IMR-90 (cell line): ENCODE measurements at regions not wholly inside any gene's neighbourhood (a gene's known extent, or its start where the extent isn't known, plus 50 kb on each side); places are given as distances from the start of the nearest gene placed in this dataset.
A peak's percentile ranks its signal among the peaks of the same experiment; 100 is the strongest.

Experiments
- ATAC-seq: fragments of 200-7000 bp; cut with Tn5 transposase; 2 replicates; pipeline ENCODE4 v1.9.1; 2020; ENCODE audit warnings: low read depth, mild to moderate bottlenecking, moderate library complexity
- BruUV-seq: library from RNA; stranded (reverse); fragments of 400-500 nt; replicated peaks from 2 replicates; lab custom pipeline; 2021; lab: Mats Ljungman, UMichigan
- CTCF ChIA-PET: fragments of 300-600 bp; formaldehyde crosslinking; extraction: SDS; loops from one replicate; lab custom pipeline; 2021; ENCODE audit warnings: antibody characterized with exemption; lab: Yijun Ruan, JAX
- POLR2A ChIA-PET: fragments of 300-600 bp; sonication (Branson Sonifier 250); formaldehyde crosslinking; loops from one replicate; lab custom pipeline; 2022; ENCODE audit warnings: antibody characterized with exemption; ENCODE audit not compliant: unreplicated experiment; lab: Charles Lee
- DNase-seq: peaks from one replicate; pipeline ENCODE4 v3.0.0; 2013
- H2AFZ ChIP-seq: replicated peaks from 2 replicates; pipeline ENCODE3; 2013; ENCODE audit warnings: low read length, mild to moderate bottlenecking; ENCODE audit not compliant: poor library complexity
- H2AK5ac ChIP-seq: 2 replicates; pipeline ENCODE4 v1.6.1; 2013; ENCODE audit warnings: low read depth, low read length, inconsistent platforms
- H2AK9ac ChIP-seq: replicated peaks from 2 replicates; pipeline ENCODE3; 2013; ENCODE audit warnings: mild to moderate bottlenecking, low read depth, low read length, moderate library complexity; ENCODE audit not compliant: poor library complexity
- H2BK120ac ChIP-seq: 2 replicates; pipeline ENCODE4 v1.6.1; 2013; ENCODE audit warnings: low read depth, low read length, inconsistent platforms
- H2BK15ac ChIP-seq: 3 replicates; pipeline ENCODE4 v1.6.1; 2013; ENCODE audit warnings: low read depth, low read length, inconsistent platforms
- H2BK20ac ChIP-seq: 2 replicates; pipeline ENCODE4 v1.6.1; 2013; ENCODE audit warnings: low read depth, mild to moderate bottlenecking, inconsistent platforms, low read length, moderate library complexity
- H2BK5ac ChIP-seq: 2 replicates; pipeline ENCODE4 v1.6.1; 2013; ENCODE audit warnings: mild to moderate bottlenecking, low read depth, low read length, inconsistent platforms; ENCODE audit not compliant: poor library complexity, severe bottlenecking
- H3K14ac ChIP-seq: replicated peaks from 2 replicates; pipeline ENCODE4 v1.6.1; 2013; ENCODE audit warnings: low read depth, low read length, inconsistent platforms
- H3K18ac ChIP-seq: 2 replicates; pipeline ENCODE4 v1.6.1; 2013; ENCODE audit warnings: low read depth, low read length, control low read depth
- H3K23ac ChIP-seq: 2 replicates; pipeline ENCODE4 v1.6.1; 2013; ENCODE audit warnings: low read depth, low read length, inconsistent platforms
- H3K27ac ChIP-seq: 2 replicates; pipeline ENCODE4 v1.5.1; 2013; ENCODE audit warnings: mild to moderate bottlenecking, control low read depth, low read length; ENCODE audit not compliant: insufficient read depth
- H3K27me3 ChIP-seq: 2 replicates; pipeline ENCODE4 v1.6.1; 2013; ENCODE audit warnings: low read length; ENCODE audit not compliant: control insufficient read depth, insufficient read depth
- H3K36me3 ChIP-seq: 2 replicates; pipeline ENCODE4 v1.6.1; 2013; ENCODE audit warnings: low read length, mixed read lengths; ENCODE audit not compliant: control insufficient read depth, insufficient read depth
- H3K4ac ChIP-seq: 2 replicates; pipeline ENCODE4 v1.6.1; 2013; ENCODE audit warnings: low read depth, low read length, inconsistent platforms
- H3K4me1 ChIP-seq: 2 replicates; pipeline ENCODE4 v1.6.1; 2013; ENCODE audit warnings: low read length, mixed read lengths; ENCODE audit not compliant: control insufficient read depth, insufficient read depth
- H3K4me2 ChIP-seq: 2 replicates; pipeline ENCODE4 v1.6.1; 2013; ENCODE audit warnings: low read depth, mild to moderate bottlenecking, control low read depth, low read length, moderate library complexity
- H3K4me3 ChIP-seq: 2 replicates; pipeline ENCODE4 v1.5.1; 2013; ENCODE audit warnings: low read depth, mild to moderate bottlenecking, control low read depth, low read length, moderate library complexity; ENCODE audit not compliant: insufficient read depth
- H3K56ac ChIP-seq: 2 replicates; pipeline ENCODE4 v1.6.1; 2013; ENCODE audit warnings: low read length, inconsistent platforms; ENCODE audit not compliant: insufficient read depth; ENCODE audit errors: extremely low read depth
- H3K79me1 ChIP-seq, 2 experiments: 2 replicates each; pipeline ENCODE4 v1.6.1; 2013; ENCODE audit warnings: low read length in 2 of 2, inconsistent platforms in 1 of 2, low read depth in 1 of 2
- H3K9ac ChIP-seq: 2 replicates; pipeline ENCODE4 v1.6.1; 2013; ENCODE audit warnings: low read depth, low read length, control low read depth
- H3K9me1 ChIP-seq: 2 replicates; pipeline ENCODE4 v1.6.1; 2013; ENCODE audit warnings: low read length, inconsistent platforms; ENCODE audit not compliant: insufficient read depth
- H3K9me3 ChIP-seq: 2 replicates; pipeline ENCODE4 v1.6.1; 2013; ENCODE audit warnings: low read length; ENCODE audit not compliant: control insufficient read depth, insufficient read depth
- H4K20me1 ChIP-seq: 2 replicates; pipeline ENCODE4 v1.6.1; 2013; ENCODE audit warnings: low read length, inconsistent platforms; ENCODE audit not compliant: insufficient read depth
- H4K5ac ChIP-seq: 2 replicates; pipeline ENCODE4 v1.6.1; 2013; ENCODE audit warnings: mild to moderate bottlenecking, low read depth, low read length, control low read depth
- H4K8ac ChIP-seq, 2 experiments: 2 replicates each; pipeline ENCODE4 v1.6.1; 2013; ENCODE audit warnings: low read depth in 2 of 2, low read length in 2 of 2, control low read depth in 1 of 2, inconsistent platforms in 1 of 2
- H4K91ac ChIP-seq: 2 replicates; pipeline ENCODE4 v1.6.1; 2013; ENCODE audit warnings: low read depth, low read length, inconsistent platforms; ENCODE audit not compliant: insufficient read depth
- ELK1 ChIP-seq: fragments of 150-350 bp; IDR thresholded peaks from 2 replicates; pipeline ENCODE4 v1.6.1; 2016; ENCODE audit warnings: low read depth, mild to moderate bottlenecking, low read length, moderate library complexity, borderline replicate concordance
- MAFK ChIP-seq: IDR thresholded peaks from 2 replicates; pipeline ENCODE4 v1.6.1; 2012; ENCODE audit warnings: low read depth, low read length, improper control_type of control experiment
- MXI1 ChIP-seq: IDR thresholded peaks from 2 replicates; pipeline ENCODE4 v1.6.1; 2012; ENCODE audit warnings: low read depth, mild to moderate bottlenecking, low read length, moderate library complexity, borderline replicate concordance
- NFE2L2 ChIP-seq: fragments of 150-350 bp; IDR thresholded peaks from 2 replicates; pipeline ENCODE4 v1.6.1; 2016; ENCODE audit warnings: low read depth, mild to moderate bottlenecking, low read length
- POLR2A ChIP-seq: IDR thresholded peaks from 2 replicates; pipeline ENCODE4 v1.6.1; 2012; ENCODE audit warnings: mild to moderate bottlenecking, low read depth, low read length
- RCOR1 ChIP-seq: IDR thresholded peaks from 2 replicates; pipeline ENCODE4 v1.6.1; 2012; ENCODE audit warnings: mild to moderate bottlenecking, low read length, improper control_type of control experiment; ENCODE audit not compliant: insufficient replicate concordance
- RFX5 ChIP-seq: IDR thresholded peaks from 2 replicates; pipeline ENCODE4 v1.8.0; 2012; ENCODE audit warnings: low read depth, mild to moderate bottlenecking, low read length, moderate library complexity
- SMC3 ChIP-seq: fragments of 150-350 bp; IDR thresholded peaks from 2 replicates; pipeline ENCODE4 v1.6.1; 2016; ENCODE audit warnings: low read depth, mild to moderate bottlenecking, antibody characterized with exemption, low read length, moderate library complexity
- USF2 ChIP-seq: fragments of 150-350 bp; IDR thresholded peaks from 2 replicates; pipeline ENCODE4 v1.6.1; 2017; ENCODE audit warnings: mild to moderate bottlenecking, antibody characterized with exemption, low read length, low read depth
- WGBS, 2 experiments: methylation state at CpG; one replicate each; pipeline versions ENCODE4 v1.1.5 to v1.1.7; 2013; ENCODE audit warnings: missing lambda C conversion rate in 2 of 2; ENCODE audit not compliant: insufficient read length in 1 of 2; ENCODE audit errors: extremely low coverage in 2 of 2; 5-methylcytosine and 5-hydroxymethylcytosine counted together
- dilution Hi-C: fragments of 300-500 bp; cut with HindIII; formaldehyde crosslinking; loops from one replicate; pipeline ENCODE4 v1.14.3; 2018; ENCODE audit warnings: low sequenced_read_pairs; ENCODE audit not compliant: unreplicated experiment
- in situ Hi-C: fragments of 300-500 bp; cut with MboI; formaldehyde crosslinking; loops from 3 replicates; pipeline ENCODE4 v1.14.3; 2019; ENCODE audit warnings: low sequenced_read_pairs, inconsistent platforms, mixed read lengths
- intact Hi-C: fragments of 100-400 bp; cut with micrococcal nuclease; formaldehyde crosslinking; loops from 2 replicates; pipeline ENCODE4 v1.10.0; 2022

- TF ChIP-seq MAFK (no peak), ELK1 (no peak), MXI1 (no peak), RFX5 (no peak), USF2 (no peak), NFE2L2 (no peak), SMC3 (no peak), POLR2A (no peak), RCOR1 (no peak)
- dilution Hi-C loops (no loop called here), intact Hi-C loops (no loop called here), in situ Hi-C loops (no loop called here)
- Histone ChIP-seq H3K4me3 (no peak overlapping the region), H4K20me1 (no peaks in the 10 kb centered on the region), H2BK120ac (no peak overlapping the region), H2AK9ac (no peak overlapping the region), H3K4me1 (no peaks in the 10 kb centered on the region), H2AFZ (peak overlapping the region; percentile 69), H3K18ac (no peak overlapping the region), H3K14ac (no peak overlapping the region), H3K4me2 (no peak overlapping the region), H3K9me1 (peaks cover 14% of the 10 kb centered on the region), H3K36me3 (no peaks in the 10 kb centered on the region), H3K9ac (no peak overlapping the region), H2BK5ac (no peak overlapping the region), H3K56ac (no peak overlapping the region), H4K5ac (peak overlapping the region; percentile 38; the same call in 1 of the 2 replicates), H3K4ac (no peak overlapping the region), H3K27me3 (no peaks in the 10 kb centered on the region), H3K23ac (no peak overlapping the region), H4K91ac (no peak overlapping the region), H3K27ac (no peak overlapping the region), H2AK5ac (no peak overlapping the region), H2BK20ac (no peak overlapping the region), H2BK15ac (no peak overlapping the region), H3K9me3 (no peaks in the 10 kb centered on the region), H4K8ac (0 out of 4 replicates have a peak overlapping the region, but pooled peaks of 1 of the 2 experiments have one; percentile 21), H3K79me1 (peaks cover 0 to 2% of the 10 kb centered on the region in 2 experiments; a peak in 2 of 4 replicates)
- no TSS peak for BruUV-seq
- ChIA-PET POLR2A (interaction anchor here (0.7 kb wide), 1 partner anchor 409 kb away, joined by 5 read pairs; no protein-coding TSS in a partner anchor), CTCF (interaction anchor here (0.6 kb wide), 1 partner anchor 270 kb away, joined by 4 read pairs; no protein-coding TSS in a partner anchor)
- DNase-seq (no peak), ATAC-seq (peak; percentile 24; the same call in 1 of the 2 replicates)
- no CpG with 5 or more reads among the region's 9 CpGs for WGBS, 2 experiments
Measured at GRCh38 chr18:39799006-39799405, 2156.0 kb upstream of the PIK3C3 start.
